Fibroblast of skin of back (primary cell): ENCODE measurements at regions not wholly inside any gene's neighbourhood (a gene's known extent, or its start where the extent isn't known, plus 50 kb on each side); places are given as distances from the start of the nearest gene placed in this dataset.
"Not testable (repeated sequence)": the region's sequence is repeated elsewhere in the genome, so short reads cannot be mapped to it uniquely, and the experiment has no call there.

Source experiments
- DNase-seq: peaks from one replicate; pipeline ENCODE4 v3.0.0-alpha.2; 2013

- no peak for DNase-seq
These were observed 566.4 kb downstream of the DACH1 start for GRCh38 chr13:71300602-71301001.

- no peak for DNase-seq
These were observed 575.2 kb downstream of the DACH1 start for GRCh38 chr13:71291842-71292146.

GRCh38 chr13:71290963-71291841 lies 575.8 kb downstream of the DACH1 start:
- DNase-seq = peak; percentile 20

- not testable (repeated sequence) for DNase-seq
These were observed 577.0 kb downstream of the DACH1 start for GRCh38 chr13:71289980-71290379.

GRCh38 chr13:71285700-71286099 lies 581.3 kb downstream of the DACH1 start:
- no peak for DNase-seq

- no peak for DNase-seq
These were observed 588.5 kb downstream of the DACH1 start for GRCh38 chr13:71278512-71278911.

GRCh38 chr13:71274923-71275608 lies 591.9 kb downstream of the DACH1 start:
- no peak for DNase-seq

GRCh38 chr13:71261256-71261655 lies 605.7 kb downstream of the DACH1 start:
- DNase-seq = no peak

GRCh38 chr13:71260246-71260645 lies 606.8 kb downstream of the DACH1 start:
- DNase-seq = no peak

- peak; percentile 13 for DNase-seq
These were observed 611.4 kb downstream of the DACH1 start for GRCh38 chr13:71255633-71256032.

- no peak for DNase-seq
These were observed 612.6 kb downstream of the DACH1 start for GRCh38 chr13:71254384-71254783.

GRCh38 chr13:71252184-71252704 lies 614.8 kb downstream of the DACH1 start:
- DNase-seq = no peak

GRCh38 chr13:71251292-71251951 lies 615.6 kb downstream of the DACH1 start:
- no peak for DNase-seq

- DNase-seq = no peak
These were observed 618.0 kb downstream of the DACH1 start for GRCh38 chr13:71249011-71249410.

- DNase-seq = no peak
These were observed 622.8 kb downstream of the DACH1 start for GRCh38 chr13:71244161-71244560.

GRCh38 chr13:71242201-71242600 lies 624.8 kb downstream of the DACH1 start:
- no peak for DNase-seq

GRCh38 chr13:71240911-71241310 lies 626.1 kb downstream of the DACH1 start:
- no peak for DNase-seq

- DNase-seq = no peak
These were observed 629.7 kb downstream of the DACH1 start for GRCh38 chr13:71237332-71237731.

- no peak for DNase-seq
These were observed 647.1 kb downstream of the DACH1 start for GRCh38 chr13:71219698-71220415.

- DNase-seq = no peak
These were observed 648.0 kb downstream of the DACH1 start for GRCh38 chr13:71218960-71219359.

- no peak for DNase-seq
These were observed 649.2 kb downstream of the DACH1 start for GRCh38 chr13:71217827-71218226.

GRCh38 chr13:71214821-71215220 lies 652.2 kb downstream of the DACH1 start:
- DNase-seq = no peak

- DNase-seq = no peak
These were observed 652.6 kb downstream of the DACH1 start for GRCh38 chr13:71214357-71214756.
